GM19372 (cell line): ENCODE measurements at regions not wholly inside any gene's neighbourhood (a gene's known extent, or its start where the extent isn't known, plus 50 kb on each side); places are given as distances from the start of the nearest gene placed in this dataset.
A peak's percentile ranks its signal among the peaks of the same experiment; 100 is the strongest.
"Not testable (repeated sequence)": the region's sequence is repeated elsewhere in the genome, so short reads cannot be mapped to it uniquely, and the experiment has no call there.

Experiments
- ATAC-seq: cut with Tn5 transposase; IDR thresholded peaks from one replicate; pipeline ENCODE4 v1.9.1; 2021; ENCODE audit warnings: mild to moderate bottlenecking, low read depth, moderate library complexity; ENCODE audit not compliant: unreplicated experiment

DNA sequence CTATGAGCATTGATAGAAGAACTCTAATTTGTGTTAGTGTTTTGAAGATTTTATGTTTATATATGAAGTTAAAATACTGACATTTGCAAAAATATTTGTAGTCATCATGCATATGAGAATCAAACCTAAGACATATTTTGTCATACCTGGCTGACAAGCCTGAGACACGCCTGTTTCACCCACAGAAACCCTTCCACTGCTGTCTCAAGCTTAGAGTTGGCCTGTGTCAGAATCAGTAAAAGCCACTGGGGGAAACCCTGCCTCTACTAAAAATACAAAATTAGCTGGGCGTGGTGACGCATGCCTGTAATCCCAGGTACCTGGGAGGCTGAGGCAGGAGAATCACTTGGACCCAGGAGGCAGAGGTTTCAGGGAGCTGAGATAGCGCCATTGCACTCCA is 218.0 kb upstream of the C1QTNF3 start:
- not testable (repeated sequence) for ATAC-seq

- ATAC-seq = not testable (repeated sequence)
These were observed 223.1 kb upstream of the C1QTNF3 start for GRCh38 chr5:34266151-34266550.

DNA sequence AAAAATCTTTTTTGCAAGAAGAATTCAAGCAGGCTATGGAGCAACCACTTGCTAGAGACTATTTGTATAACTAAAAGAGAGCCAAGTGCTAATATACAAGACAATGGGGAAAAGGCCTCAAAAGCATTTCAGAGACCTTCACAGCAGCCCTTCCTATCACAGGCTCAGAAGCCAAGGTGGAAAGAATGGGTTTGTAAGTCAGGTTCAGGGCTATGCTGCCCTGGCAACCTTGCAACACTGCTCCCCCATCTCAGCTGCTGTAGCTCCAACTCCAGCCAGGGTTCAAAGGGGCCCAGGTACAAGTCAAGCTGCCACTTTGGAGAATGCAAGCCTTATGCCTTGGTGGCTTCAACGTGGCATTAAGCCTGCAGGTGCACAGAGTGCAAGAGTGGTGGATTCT is 253.7 kb upstream of the C1QTNF3 start:
- ATAC-seq = not testable (repeated sequence)

- ATAC-seq = not testable (repeated sequence)
These were observed 286.2 kb upstream of the C1QTNF3 start for GRCh38 chr5:34329201-34329600.

DNA sequence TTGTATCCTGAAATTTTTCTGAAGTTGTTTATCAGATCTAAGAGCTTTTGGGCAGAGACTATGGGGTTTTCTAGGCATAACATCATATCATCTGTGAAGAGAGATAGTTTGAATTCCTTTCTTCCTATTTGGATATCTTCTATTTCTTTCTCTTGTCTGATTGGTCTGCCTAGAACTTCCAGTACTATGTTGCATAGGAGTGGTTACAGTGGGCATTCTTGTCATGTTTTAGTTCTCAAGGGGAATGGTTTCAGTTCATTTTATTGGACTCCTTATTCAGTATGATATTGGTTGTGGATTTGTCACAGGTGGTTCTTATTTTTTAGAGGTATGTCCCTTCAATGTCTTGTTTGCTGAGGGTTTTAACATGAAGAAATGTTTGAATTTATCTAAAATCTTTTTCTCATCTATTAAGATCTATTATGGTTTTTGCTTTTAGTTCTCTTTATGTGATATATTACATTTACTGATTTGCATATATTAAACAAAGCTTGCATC is 286.6 kb upstream of the C1QTNF3 start:
- ATAC-seq = not testable (repeated sequence)

DNA sequence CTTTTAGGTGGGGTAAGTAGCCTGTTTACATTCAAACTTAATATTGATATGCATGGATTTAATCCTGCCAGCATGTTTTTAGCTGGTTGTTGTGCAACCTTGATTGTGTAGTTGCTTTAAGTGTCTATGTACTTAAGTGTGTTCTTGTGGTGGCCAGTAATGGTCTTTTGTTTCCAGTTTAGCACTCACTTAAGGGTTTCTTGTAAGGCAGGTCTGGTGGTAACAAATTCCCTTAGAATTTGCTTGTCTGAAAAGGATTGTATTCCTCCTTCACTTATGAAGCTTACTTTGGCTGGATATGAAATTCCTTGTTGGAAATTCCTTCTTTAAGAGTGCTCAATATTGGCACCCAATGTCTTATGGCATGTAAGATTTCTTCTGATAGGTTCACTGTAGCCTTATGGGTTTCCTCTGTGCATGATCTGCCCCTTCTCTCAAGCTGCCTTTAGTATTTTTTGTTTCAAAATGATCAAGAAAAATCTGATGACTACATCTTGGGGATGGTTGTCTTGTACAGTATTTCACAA is 289.0 kb upstream of the C1QTNF3 start:
- ATAC-seq = not testable (repeated sequence)

- ATAC-seq = not testable (repeated sequence)
These were observed 296.5 kb upstream of the C1QTNF3 start for GRCh38 chr5:34339408-34340001.

- not testable (repeated sequence) for ATAC-seq
These were observed 301.7 kb upstream of the RAI14 start for GRCh38 chr5:34354440-34354839.

GRCh38 chr5:34371417-34371816 is 284.7 kb upstream of the RAI14 start:
- not testable (repeated sequence) for ATAC-seq

- not testable (repeated sequence) for ATAC-seq
These were observed 284.3 kb upstream of the RAI14 start for GRCh38 chr5:34371817-34372216.

- not testable (repeated sequence) for ATAC-seq
These were observed 283.4 kb upstream of the RAI14 start for GRCh38 chr5:34372739-34373138.

DNA sequence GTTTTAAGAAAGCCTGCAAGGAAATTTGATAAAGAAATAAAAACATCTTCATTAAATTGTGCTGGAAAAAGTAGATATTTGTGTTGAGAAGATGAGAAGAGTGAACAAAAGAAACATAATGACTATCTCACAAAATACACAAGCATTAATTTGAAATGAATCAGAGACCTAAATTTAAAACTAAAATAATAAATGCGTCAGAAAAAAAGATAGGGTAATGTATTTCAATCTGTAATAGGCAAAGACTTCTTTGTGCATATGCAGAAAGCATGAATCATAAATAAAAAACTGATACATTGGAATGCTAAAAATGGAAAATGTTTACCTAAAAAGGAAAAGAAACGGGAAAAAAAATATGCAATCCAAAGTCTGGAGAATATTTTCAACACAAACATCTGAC is 278.5 kb upstream of the RAI14 start:
- ATAC-seq = not testable (repeated sequence)

DNA sequence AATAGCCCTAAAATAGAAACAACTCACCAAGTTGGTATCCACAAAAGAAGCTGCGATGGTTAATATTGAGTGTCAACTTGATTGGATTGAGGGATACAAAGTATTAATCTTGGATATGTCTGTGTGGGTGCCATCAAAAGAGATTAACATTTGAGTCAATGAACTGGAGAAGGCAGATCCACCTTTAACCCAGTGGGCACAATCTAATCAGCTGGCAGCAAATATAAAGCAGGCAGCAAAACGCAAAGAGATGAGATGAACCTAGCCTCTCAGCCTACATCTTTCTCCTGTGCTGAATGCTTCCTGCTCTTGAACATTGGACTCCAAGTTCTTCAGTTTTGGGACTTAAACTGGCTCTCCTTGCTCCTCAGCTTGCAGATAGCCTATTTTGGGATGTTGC is 277.6 kb upstream of the RAI14 start:
- ATAC-seq = not testable (repeated sequence)

GRCh38 chr5:34388754-34389153 is 267.4 kb upstream of the RAI14 start:
- ATAC-seq = not testable (repeated sequence)

DNA sequence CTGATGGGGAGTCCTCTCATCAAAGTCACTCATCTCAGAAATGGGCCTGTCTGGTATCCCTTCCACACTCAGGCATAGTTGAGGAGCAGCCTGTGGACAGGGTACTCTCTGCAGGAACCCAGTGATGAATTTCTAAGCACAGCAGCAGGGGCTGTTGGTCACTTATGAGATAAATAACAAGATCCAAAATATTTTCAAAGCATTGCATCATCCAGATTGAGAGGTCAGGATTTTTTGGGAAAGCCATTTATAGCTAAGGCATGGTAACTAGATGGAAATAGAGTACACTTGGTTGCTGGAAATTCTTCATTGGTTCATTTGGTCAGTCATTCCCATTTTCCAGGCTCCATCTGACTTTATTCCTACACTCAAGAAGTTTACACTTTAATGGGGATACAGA is 246.8 kb upstream of the RAI14 start:
- ATAC-seq = no peak

DNA sequence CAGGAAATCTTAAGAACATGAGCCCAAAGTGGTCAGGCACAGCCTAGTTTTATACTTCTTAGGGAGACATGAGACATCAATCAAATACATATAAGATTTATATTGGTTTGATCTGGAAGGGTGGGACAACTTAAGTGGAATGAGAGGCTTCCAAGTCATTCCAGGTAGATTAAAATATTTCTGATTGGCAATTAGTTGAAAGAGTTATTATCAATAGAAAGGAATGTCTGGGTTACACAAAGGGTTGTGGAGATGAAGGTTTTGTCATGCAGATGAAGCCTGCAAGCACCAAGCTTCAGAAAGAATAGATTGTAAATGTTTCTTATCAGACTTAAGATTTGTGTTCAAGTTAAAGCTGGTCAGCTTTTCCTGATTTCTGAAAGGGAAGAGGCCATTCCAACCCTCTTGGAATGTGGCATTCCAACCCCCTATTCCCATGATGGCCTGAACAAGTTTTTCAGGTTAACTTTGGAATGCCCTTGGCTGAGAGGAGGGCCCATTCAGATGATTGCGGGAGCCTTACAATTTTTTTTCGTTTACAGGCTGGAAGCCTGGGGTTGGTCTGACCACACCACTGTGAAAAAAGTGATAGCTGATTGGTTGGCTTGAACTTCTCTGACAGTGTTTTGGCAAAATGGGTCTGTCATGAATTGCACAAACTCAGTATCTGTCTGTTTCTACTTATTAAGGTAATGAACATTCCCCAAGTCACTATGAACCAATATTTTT is 245.6 kb upstream of the RAI14 start:
- ATAC-seq = no peak

GRCh38 chr5:34411470-34412346 is 244.4 kb upstream of the RAI14 start:
- no peak for ATAC-seq

DNA sequence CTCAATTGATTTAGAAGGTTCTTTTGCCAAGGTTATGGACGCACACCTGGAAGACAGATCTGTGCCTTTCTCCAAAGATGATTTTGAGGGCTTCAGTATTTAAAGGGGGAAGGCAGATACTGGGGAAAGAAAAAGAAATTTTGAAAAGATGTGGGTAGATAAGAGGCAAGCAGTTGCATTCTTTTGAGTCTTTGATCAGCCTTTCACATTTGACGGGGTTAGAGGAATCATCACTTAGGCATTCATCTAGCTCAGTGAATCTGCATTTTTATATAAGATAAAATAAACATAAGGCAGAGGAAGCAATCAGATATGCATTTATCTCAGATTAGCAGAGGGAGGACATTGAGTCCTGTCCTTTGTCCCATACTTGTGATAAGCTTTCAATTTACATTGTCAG is 243.4 kb upstream of the RAI14 start:
- no peak for ATAC-seq

GRCh38 chr5:34415559-34416198 is 240.4 kb upstream of the RAI14 start:
- ATAC-seq = peak; percentile 100

DNA sequence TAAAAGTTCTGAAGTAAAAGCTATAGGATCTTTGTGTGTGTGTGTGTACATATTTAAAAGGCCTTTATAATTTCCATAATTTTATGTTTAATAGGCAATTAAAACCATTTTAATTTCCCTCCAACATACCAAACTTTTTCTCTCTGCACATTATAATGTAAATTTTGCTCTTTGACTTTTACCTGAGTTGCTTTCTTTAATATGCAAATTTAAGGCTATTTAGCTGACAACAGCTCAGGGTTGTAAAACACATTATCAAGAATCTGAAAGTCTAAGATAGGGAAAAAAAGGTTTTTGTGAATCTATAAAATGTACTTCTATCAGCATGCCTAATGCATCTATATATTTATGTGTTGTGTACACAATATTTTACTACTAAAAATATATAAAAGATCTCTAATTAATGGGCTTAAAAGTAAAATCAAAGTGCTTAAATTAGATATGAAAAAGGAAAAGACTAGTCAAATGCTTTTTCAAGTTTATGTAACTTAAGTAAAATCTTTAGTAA is 239.6 kb upstream of the RAI14 start:
- ATAC-seq = no peak
